ENCODE measurements at regions not wholly inside any gene's neighbourhood (a gene's known extent, or its start where the extent isn't known, plus 50 kb on each side); places are given as distances from the start of the nearest gene placed in this dataset.

GRCh38 chr12:123037791-123038190 is 57.3 kb downstream of the ARL6IP4 start:
- Histone ChIP-seq H2AFZ (no peak overlapping the region), H3K9ac (no peak overlapping the region), H3K27me3 (ENCODE audit: control insufficient read depth, insufficient read depth, low read length) (no peaks in the 10 kb centered on the region), H3K79me2 (peaks cover 8% of the 10 kb centered on the region), H3K36me3 (ENCODE audit: control insufficient read depth, insufficient read depth, low read length) (no peaks in the 10 kb centered on the region), H3K4me1 (no peaks in the 10 kb centered on the region), H3K9me3 (ENCODE audit: control insufficient read depth, low read length) (no peaks in the 10 kb centered on the region), H3K4me3 (ENCODE audit: low read depth, low read length) (no peak overlapping the region), H3K27ac (no peak overlapping the region), H3K4me2 (ENCODE audit: low read length) (no peak overlapping the region)
- TF ChIP-seq CTCF (IDR thresholded peaks at IDR 0.05), result no peak

DNA sequence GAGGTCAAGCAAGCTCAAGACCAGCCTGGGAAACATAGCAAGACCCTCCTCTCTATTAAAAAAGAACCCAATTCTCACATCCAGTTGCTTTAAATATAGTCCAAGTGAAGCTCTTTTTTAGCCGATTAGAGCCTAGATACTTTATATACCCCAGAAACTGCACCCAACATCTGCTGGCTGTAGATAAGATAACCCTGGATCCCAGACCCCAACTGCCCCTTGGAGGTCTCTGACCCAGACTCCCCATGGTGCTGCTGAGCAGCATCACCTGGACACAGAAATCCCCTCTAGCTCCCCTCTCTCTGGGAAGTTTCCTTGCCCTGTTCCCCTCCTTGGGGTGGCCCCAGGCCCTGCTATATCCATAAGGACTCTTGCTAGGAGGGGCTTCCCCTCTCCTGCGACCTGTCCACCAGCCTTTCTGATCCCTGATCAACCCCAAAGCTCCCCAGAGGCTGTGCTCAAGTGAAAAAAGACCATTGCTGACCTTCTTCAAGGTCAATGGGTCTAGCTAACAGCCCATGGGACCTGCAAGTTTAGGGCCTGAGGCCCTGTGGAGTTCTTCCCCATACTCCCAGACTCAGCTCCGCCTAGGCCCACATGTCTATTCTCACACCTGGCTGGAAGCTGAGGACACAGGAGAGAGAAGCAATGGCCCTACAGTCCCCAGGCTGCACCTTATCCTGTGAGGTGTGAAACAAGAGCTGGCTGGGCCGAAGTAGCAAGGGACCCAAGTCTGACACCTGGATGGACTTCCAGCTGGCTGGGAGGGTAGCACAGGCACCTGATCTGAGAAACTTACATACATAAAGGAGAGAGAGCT is 56.2 kb downstream of the ARL6IP4 start:
- no peak overlapping the region for H3K27ac ChIP-seq
- no peak overlapping the region for H2AFZ ChIP-seq
- no peak overlapping the region for H3K4me2 ChIP-seq (ENCODE audit: low read length)
- H3K9me3 ChIP-seq (ENCODE audit: control insufficient read depth, low read length), result no peaks in the 10 kb centered on the region
- H3K9ac ChIP-seq, result no peak overlapping the region
- H3K4me3 ChIP-seq (ENCODE audit: low read depth, low read length), result no peak overlapping the region
- no peaks in the 10 kb centered on the region for H3K27me3 ChIP-seq (ENCODE audit: control insufficient read depth, insufficient read depth, low read length)
- peaks cover 1% of the 10 kb centered on the region for H3K79me2 ChIP-seq
- no peaks in the 10 kb centered on the region for H3K36me3 ChIP-seq (ENCODE audit: control insufficient read depth, insufficient read depth, low read length)
- H3K4me1 ChIP-seq, result no peaks in the 10 kb centered on the region
- no peak for TF ChIP-seq CTCF (IDR thresholded peaks at IDR 0.05)

DNA sequence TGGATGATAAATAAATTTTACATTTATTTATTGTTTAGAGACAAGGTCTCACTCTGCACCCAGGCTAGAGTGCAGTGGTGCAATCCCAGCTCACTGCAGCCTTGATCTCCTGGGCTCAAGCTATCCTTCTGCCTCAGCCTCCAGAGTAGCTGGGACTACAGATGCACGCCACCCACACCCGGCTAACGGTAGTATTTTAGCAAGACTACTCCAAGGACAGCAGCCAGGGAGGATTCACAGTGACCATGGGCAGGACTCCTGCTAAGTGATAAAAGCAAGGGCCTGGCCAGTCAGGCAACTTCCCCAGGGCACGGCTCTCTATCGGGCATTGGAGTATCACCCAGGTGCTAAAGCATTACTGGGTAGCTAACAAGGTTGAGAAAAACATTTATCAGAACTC is 55.4 kb downstream of the ARL6IP4 start:
- no peaks in the 10 kb centered on the region for H3K79me2 ChIP-seq
- no peak overlapping the region for H3K9ac ChIP-seq
- H3K27me3 ChIP-seq (ENCODE audit: control insufficient read depth, insufficient read depth, low read length), result no peaks in the 10 kb centered on the region
- H3K4me2 ChIP-seq (ENCODE audit: low read length), result no peak overlapping the region
- H3K36me3 ChIP-seq (ENCODE audit: control insufficient read depth, insufficient read depth, low read length), result no peaks in the 10 kb centered on the region
- H3K4me3 ChIP-seq (ENCODE audit: low read depth, low read length), result no peak overlapping the region
- no peaks in the 10 kb centered on the region for H3K9me3 ChIP-seq (ENCODE audit: control insufficient read depth, low read length)
- no peak overlapping the region for H2AFZ ChIP-seq
- no peak for TF ChIP-seq CTCF (IDR thresholded peaks at IDR 0.05)
- H3K4me1 ChIP-seq, result no peaks in the 10 kb centered on the region
- H3K27ac ChIP-seq, result no peak overlapping the region

DNA sequence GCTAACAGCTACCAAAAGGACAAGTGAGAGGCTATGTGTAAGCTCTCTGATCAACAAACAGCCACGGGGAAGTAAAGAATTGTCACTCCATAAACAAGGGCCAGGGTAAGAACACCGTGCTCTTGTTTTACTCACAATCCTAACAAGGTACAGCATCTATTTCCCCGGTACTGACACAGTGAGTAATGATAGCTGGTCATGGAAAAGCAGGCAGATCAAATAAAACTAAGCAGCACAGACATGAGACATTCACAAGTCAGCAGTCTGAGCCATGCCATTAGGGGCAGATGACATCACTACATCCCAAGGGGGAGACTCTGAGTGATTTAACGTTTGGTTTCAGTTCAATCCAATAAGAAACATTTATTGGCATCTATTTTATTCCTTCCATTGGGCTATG is 54.4 kb downstream of the ARL6IP4 start:
- Histone ChIP-seq H2AFZ (no peak overlapping the region), H3K9me3 (ENCODE audit: control insufficient read depth, low read length) (no peaks in the 10 kb centered on the region), H3K9ac (no peak overlapping the region), H3K4me1 (no peaks in the 10 kb centered on the region), H3K4me2 (ENCODE audit: low read length) (no peak overlapping the region), H3K27ac (no peak overlapping the region), H3K4me3 (ENCODE audit: low read depth, low read length) (no peak overlapping the region), H3K36me3 (ENCODE audit: control insufficient read depth, insufficient read depth, low read length) (no peaks in the 10 kb centered on the region), H3K79me2 (no peaks in the 10 kb centered on the region), H3K27me3 (ENCODE audit: control insufficient read depth, insufficient read depth, low read length) (no peaks in the 10 kb centered on the region)
- no peak for TF ChIP-seq CTCF (IDR thresholded peaks at IDR 0.05)

DNA sequence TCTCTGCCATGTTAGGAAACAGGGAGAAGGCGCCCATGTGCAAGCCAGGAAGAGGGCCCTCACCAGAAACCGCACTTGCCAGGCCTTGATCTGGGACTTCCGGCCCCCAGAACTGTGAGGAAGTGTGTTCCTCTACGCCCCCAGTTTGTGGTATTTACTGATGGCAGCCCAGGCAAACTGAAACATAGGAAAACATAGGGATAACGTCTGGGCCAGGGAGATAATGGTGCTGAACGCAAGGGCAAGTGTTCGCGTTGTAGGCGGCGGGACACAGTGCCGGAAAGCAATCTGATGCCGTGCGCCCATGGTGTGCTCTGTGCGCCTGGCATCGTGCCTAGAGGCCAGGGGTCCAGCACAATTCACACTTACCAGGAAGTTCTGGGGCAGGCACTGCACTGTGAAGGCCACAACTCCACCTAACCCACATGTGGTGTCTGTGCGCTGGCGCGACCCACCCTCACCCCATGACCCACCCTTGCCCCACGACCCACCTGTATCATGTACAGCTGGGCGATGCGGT is 53.6 kb downstream of the ARL6IP4 start:
- H3K27me3 ChIP-seq (ENCODE audit: control insufficient read depth, insufficient read depth, low read length), result no peaks in the 10 kb centered on the region
- no peaks in the 10 kb centered on the region for H3K79me2 ChIP-seq
- H3K27ac ChIP-seq, result no peak overlapping the region
- H3K36me3 ChIP-seq (ENCODE audit: control insufficient read depth, insufficient read depth, low read length), result no peaks in the 10 kb centered on the region
- no peaks in the 10 kb centered on the region for H3K4me1 ChIP-seq
- H3K9me3 ChIP-seq (ENCODE audit: control insufficient read depth, low read length), result no peaks in the 10 kb centered on the region
- H3K9ac ChIP-seq, result no peak overlapping the region
- no peak overlapping the region for H3K4me2 ChIP-seq (ENCODE audit: low read length)
- H3K4me3 ChIP-seq (ENCODE audit: low read depth, low read length), result no peak overlapping the region
- no peak for TF ChIP-seq CTCF (IDR thresholded peaks at IDR 0.05)
- H2AFZ ChIP-seq, result no peak overlapping the region

All from parathyroid adenoma (tissue), 2 donors.